ENCODE measurements at regions not wholly inside any gene's neighbourhood (a gene's known extent, or its start where the extent isn't known, plus 50 kb on each side); places are given as distances from the start of the nearest gene placed in this dataset.

- TF ChIP-seq AFF4 (CRISPR knock-in tag; IDR thresholded peaks at IDR 0.05; ENCODE audit: borderline replicate concordance): no peak
- TF ChIP-seq JUN (CRISPR knock-in tag; IDR thresholded peaks at IDR 0.05): no peak
These were observed 101.9 kb upstream of the S1PR3 start (continued) for GRCh38 chr9:88889386-88889785.

- ATAC-seq: no peak
- TF ChIP-seq ATF6 (CRISPR knock-in tag; IDR thresholded peaks at IDR 0.05): no peak
- no peak for TF ChIP-seq MAX (CRISPR knock-in tag; IDR thresholded peaks at IDR 0.05)
- no peak for TF ChIP-seq TEAD1 (CRISPR knock-in tag; IDR thresholded peaks at IDR 0.05)
- TF ChIP-seq HMGA2 (CRISPR knock-in tag; IDR thresholded peaks at IDR 0.05): no peak
- TF ChIP-seq KAT7 (CRISPR knock-in tag; IDR thresholded peaks at IDR 0.05; ENCODE audit: borderline replicate concordance): no peak
- no peak for TF ChIP-seq ARID4B (CRISPR knock-in tag; IDR thresholded peaks at IDR 0.05; ENCODE audit: borderline replicate concordance)
- TF ChIP-seq SOX15 (CRISPR knock-in tag; IDR thresholded peaks at IDR 0.05): no peak
- TF ChIP-seq ELF4 (CRISPR knock-in tag; IDR thresholded peaks at IDR 0.05; ENCODE audit: low read depth): no peak
- no peak for TF ChIP-seq MXD4 (CRISPR knock-in tag; IDR thresholded peaks at IDR 0.05; ENCODE audit: borderline replicate concordance)
- TF ChIP-seq TP53 (CRISPR knock-in tag; IDR thresholded peaks at IDR 0.05): no peak
- TF ChIP-seq ESRRA (CRISPR knock-in tag; IDR thresholded peaks at IDR 0.05; ENCODE audit: borderline replicate concordance): no peak
- TF ChIP-seq GABPB1 (CRISPR knock-in tag; IDR thresholded peaks at IDR 0.05): no peak
- Mint-ChIP-seq H3K36me3 (no peaks in the 10 kb centered on the region), H3K4me1 (no peaks in the 10 kb centered on the region), H3K9me3 (no peaks in the 10 kb centered on the region), H3K4me3 (no peak overlapping the region), H3K27ac (no peak overlapping the region), H3K27me3 (ENCODE audit: low read depth) (no peaks in the 10 kb centered on the region)
- no peak for DNase-seq (ENCODE audit: low spot score)
- ChIA-PET CTCF (no interaction called here), POLR2A (no interaction called here)
These were observed 100.7 kb upstream of the S1PR3 start for GRCh38 chr9:88890546-88890945.

- H3K36me3 Mint-ChIP-seq: no peaks in the 10 kb centered on the region
- TF ChIP-seq ZNF138 (CRISPR knock-in tag; conservative IDR thresholded peaks at IDR 0.05) (no peak), USF1 (CRISPR knock-in tag; IDR thresholded peaks at IDR 0.05) (no peak), CREM (CRISPR knock-in tag; IDR thresholded peaks at IDR 0.05) (no peak), OVOL2 (CRISPR knock-in tag; IDR thresholded peaks at IDR 0.05; ENCODE audit: borderline replicate concordance) (no peak), SMAD3 (CRISPR knock-in tag; IDR thresholded peaks at IDR 0.05; ENCODE audit: borderline replicate concordance) (no peak), ZNF512 (CRISPR knock-in tag; IDR thresholded peaks at IDR 0.05; ENCODE audit: borderline replicate concordance) (no peak), GABPB1 (CRISPR knock-in tag; IDR thresholded peaks at IDR 0.05) (no peak), NR3C1 (CRISPR knock-in tag; conservative IDR thresholded peaks at IDR 0.05; ENCODE audit: low read depth) (no peak), TEAD4 (CRISPR knock-in tag; IDR thresholded peaks at IDR 0.05) (no peak), ZNF671 (CRISPR knock-in tag; IDR thresholded peaks at IDR 0.05) (no peak), MXD4 (CRISPR knock-in tag; IDR thresholded peaks at IDR 0.05; ENCODE audit: borderline replicate concordance) (no peak)
- H3K4me3 Mint-ChIP-seq: no peak overlapping the region
- no peak for ATAC-seq
- no peak overlapping the region for H3K27ac Mint-ChIP-seq
- ChIA-PET CTCF (no interaction called here), POLR2A (no interaction called here)
- no peaks in the 10 kb centered on the region for H3K9me3 Mint-ChIP-seq
- DNase-seq (ENCODE audit: low spot score): no peak
- no peaks in the 10 kb centered on the region for H3K27me3 Mint-ChIP-seq (ENCODE audit: low read depth)
- H3K4me1 Mint-ChIP-seq: no peaks in the 10 kb centered on the region
These were observed 100.2 kb upstream of the S1PR3 start for GRCh38 chr9:88891040-88891439.

All from WTC11 (cell line).